Nephron (organoid): ENCODE measurements at regions not wholly inside any gene's neighbourhood (a gene's known extent, or its start where the extent isn't known, plus 50 kb on each side); places are given as distances from the start of the nearest gene placed in this dataset.

Source experiments
- H3K27ac Mint-ChIP-seq, 3 experiments: 2 replicates each; pipeline ENCODE4 v1.8.0; 2020; ENCODE audit warnings: mixed read lengths in 3 of 3, mild to moderate bottlenecking in 2 of 3, moderate library complexity in 1 of 3
- H3K27me3 Mint-ChIP-seq: 2 replicates; pipeline ENCODE4 v1.8.0; 2021; ENCODE audit warnings: low read depth, mild to moderate bottlenecking, moderate library complexity, mixed read lengths
- H3K36me3 Mint-ChIP-seq: 2 replicates; pipeline ENCODE4 v1.8.0; 2020; ENCODE audit warnings: low read depth, mixed read lengths
- H3K4me1 Mint-ChIP-seq: 2 replicates; pipeline ENCODE4 v1.8.0; 2020; ENCODE audit warnings: mixed read lengths
- H3K4me3 Mint-ChIP-seq, 3 experiments: 2 replicates each; pipeline ENCODE4 v1.8.0; 2020; ENCODE audit warnings: mild to moderate bottlenecking in 3 of 3, mixed read lengths in 3 of 3, moderate library complexity in 2 of 3
- H3K9me3 Mint-ChIP-seq: 2 replicates; pipeline ENCODE4 v1.8.0; 2020; ENCODE audit warnings: mixed read lengths
- TF ChIP-seq, protein P1 (sequence below), 3 experiments: fragments of 200-600 bp; sonication (generic); IDR thresholded peaks; one replicate each; pipeline ENCODE4 v1.5.0; 2021; ENCODE audit warnings: antibody characterized with exemption in 3 of 3; ENCODE audit not compliant: unreplicated experiment in 3 of 3

DNA sequence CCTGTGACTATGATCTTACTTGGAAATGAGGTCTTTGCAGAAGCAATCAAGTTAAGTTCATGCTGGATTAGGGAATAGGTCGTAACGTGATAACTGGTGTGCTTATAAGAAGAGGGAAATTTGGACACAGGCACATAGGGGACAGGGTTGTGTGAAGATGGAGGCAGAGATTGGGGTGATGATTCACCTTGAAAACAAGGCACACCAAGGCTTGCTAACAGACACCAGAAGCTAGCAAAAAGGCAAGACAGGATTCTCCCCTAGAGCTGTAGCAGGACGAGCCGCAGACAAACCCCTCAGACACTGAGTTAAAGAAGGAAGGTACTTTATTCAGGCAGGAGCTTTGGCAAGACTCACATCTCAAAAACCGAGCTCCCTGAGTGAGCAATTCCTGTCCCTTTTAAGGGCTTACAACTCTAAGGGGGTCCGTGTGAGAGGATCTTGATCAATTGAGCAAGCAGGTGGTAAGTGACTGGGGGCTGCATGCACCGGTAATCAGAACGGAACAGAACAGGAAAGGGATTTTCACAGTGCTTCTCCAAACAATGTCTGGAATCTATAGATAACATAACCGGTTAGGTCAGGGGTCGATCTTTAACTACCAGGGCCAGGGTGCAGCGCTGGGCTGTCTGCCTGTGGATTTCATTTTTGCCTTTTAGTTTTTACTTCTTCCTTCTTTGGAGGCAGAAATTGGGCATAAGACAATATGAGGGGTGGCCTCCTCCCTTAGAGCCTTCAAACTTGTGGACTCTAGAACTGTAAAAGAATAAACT is 57.5 kb upstream of the S1PR3 start:
- Mint-ChIP-seq H3K4me1 (no peaks in the 10 kb centered on the region), H3K27me3 (peaks cover 4% of the 10 kb centered on the region), H3K4me3 (no peak overlapping the region)

DNA sequence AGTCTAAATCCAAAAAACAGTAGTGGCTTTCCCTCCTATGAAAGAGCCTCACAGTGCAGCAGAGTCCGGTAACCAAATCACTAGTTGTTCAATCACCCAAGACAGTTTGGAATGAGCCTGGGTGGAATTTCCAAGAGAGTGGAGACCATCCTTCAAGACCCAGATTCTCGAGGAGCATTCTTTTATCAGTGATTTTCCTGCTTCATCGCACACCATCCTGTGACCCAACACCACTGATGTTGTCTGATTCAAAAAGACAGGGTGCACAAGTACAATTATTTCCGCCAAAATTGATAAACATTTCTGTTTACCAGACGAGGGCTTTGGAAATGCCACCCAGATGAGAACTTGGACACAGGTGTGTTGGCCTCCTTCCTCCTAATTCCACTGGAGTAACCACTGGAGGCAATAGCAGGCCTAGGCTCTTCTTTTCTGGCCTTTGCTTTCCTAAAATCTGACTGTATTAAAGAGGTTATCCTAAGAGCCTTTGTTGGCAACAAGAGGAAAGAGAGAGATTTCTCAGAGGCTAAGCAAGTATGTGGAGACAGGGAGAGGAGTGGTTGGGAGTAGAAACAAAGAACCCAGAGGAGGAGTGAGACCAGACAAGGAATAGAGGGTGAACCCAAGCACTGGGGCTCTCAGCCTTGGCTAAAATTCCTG is 56.3 kb upstream of the S1PR3 start:
- Mint-ChIP-seq H3K4me1 (no peaks in the 10 kb centered on the region), H3K9me3 (peaks cover 22% of the 10 kb centered on the region), H3K36me3 (peaks cover 6% of the 10 kb centered on the region), H3K27me3 (peaks cover 4% of the 10 kb centered on the region), H3K27ac (no peak overlapping the region), H3K4me3 (no peak overlapping the region)
- TF ChIP-seq, protein P1, sequence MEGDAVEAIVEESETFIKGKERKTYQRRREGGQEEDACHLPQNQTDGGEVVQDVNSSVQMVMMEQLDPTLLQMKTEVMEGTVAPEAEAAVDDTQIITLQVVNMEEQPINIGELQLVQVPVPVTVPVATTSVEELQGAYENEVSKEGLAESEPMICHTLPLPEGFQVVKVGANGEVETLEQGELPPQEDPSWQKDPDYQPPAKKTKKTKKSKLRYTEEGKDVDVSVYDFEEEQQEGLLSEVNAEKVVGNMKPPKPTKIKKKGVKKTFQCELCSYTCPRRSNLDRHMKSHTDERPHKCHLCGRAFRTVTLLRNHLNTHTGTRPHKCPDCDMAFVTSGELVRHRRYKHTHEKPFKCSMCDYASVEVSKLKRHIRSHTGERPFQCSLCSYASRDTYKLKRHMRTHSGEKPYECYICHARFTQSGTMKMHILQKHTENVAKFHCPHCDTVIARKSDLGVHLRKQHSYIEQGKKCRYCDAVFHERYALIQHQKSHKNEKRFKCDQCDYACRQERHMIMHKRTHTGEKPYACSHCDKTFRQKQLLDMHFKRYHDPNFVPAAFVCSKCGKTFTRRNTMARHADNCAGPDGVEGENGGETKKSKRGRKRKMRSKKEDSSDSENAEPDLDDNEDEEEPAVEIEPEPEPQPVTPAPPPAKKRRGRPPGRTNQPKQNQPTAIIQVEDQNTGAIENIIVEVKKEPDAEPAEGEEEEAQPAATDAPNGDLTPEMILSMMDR (IDR thresholded peaks at IDR 0.05; ENCODE audit: unreplicated experiment in 3 of 3), result no peak

More for the DNA sequence above, 57.5 kb upstream of the S1PR3 start:
- H3K36me3 Mint-ChIP-seq, result peaks cover 6% of the 10 kb centered on the region
- H3K9me3 Mint-ChIP-seq, result peaks cover 24% of the 10 kb centered on the region
- TF ChIP-seq, protein P1 (IDR thresholded peaks at IDR 0.05; ENCODE audit: unreplicated experiment in 3 of 3), result no peak
- no peak overlapping the region for H3K27ac Mint-ChIP-seq

DNA sequence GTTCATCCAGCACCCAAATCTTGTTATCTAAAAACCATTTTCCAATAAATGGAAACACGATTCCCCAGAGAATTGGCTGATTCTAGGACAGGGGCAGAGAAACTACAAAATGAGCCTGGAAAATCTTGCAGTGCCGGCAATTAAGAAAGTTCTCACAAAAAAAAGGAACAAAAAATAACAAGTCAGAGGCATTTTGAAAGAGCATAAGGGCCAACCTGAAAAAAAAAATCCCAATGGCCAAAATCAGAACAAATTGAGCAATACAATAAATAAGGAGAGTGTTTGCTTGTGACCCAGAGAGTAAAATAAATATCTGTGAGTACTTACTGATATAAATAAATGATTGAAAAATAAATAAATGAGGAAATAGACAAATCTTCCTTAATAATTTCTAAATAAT is 55.1 kb upstream of the S1PR3 start:
- TF ChIP-seq, protein P1 (IDR thresholded peaks at IDR 0.05; ENCODE audit: unreplicated experiment in 3 of 3), result no peak
- no peak overlapping the region for H3K27ac Mint-ChIP-seq
- no peaks in the 10 kb centered on the region for H3K4me1 Mint-ChIP-seq
- no peak overlapping the region for H3K4me3 Mint-ChIP-seq
- no peaks in the 10 kb centered on the region for H3K36me3 Mint-ChIP-seq
- H3K9me3 Mint-ChIP-seq, result peaks cover 15% of the 10 kb centered on the region
- peaks cover 4% of the 10 kb centered on the region for H3K27me3 Mint-ChIP-seq

DNA sequence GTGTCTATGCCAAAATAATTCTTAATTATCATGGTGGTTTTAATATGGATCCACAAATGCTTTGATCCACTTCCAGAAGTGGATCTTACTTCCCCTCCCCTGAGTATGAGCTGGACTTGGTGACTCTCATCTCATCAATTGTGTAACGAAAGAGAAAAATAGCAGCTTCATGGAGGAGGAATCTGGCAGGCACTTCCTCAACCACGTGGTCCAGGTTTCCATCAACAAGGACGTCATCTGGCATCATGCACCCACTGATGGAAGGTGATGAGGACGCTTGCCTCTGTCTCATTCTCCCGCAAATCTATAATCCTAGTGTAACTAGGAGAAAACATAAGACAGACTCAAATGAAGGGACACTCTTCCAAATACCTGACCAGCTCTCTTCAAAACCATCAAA is 54.6 kb upstream of the S1PR3 start:
- Mint-ChIP-seq H3K27me3 (peaks cover 4% of the 10 kb centered on the region), H3K4me3 (no peak overlapping the region), H3K9me3 (peaks cover 14% of the 10 kb centered on the region), H3K27ac (no peak overlapping the region), H3K4me1 (no peaks in the 10 kb centered on the region), H3K36me3 (no peaks in the 10 kb centered on the region)
- TF ChIP-seq, protein P1 (IDR thresholded peaks at IDR 0.05; ENCODE audit: unreplicated experiment in 3 of 3), result no peak

DNA sequence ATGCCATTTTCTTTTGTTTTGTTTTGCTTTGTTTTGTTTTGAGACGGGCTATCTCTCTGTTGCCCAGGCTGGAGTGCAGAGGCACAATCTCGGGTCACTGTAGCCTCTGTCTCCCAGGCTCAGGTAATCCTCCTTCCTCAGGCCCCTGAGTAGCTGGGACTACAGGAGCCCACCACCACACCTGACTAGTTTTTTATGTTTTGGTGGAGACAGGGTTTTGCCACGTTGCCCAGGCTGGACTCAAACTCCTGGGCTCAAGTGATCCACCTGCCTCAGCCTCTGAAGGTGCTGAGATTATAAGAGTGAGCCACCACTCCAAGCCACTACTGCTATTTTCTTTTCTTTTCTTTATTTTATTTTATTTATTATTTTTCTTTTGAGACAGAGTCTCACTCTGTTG is 54.0 kb upstream of the S1PR3 start:
- no peak overlapping the region for H3K4me3 Mint-ChIP-seq
- no peaks in the 10 kb centered on the region for H3K36me3 Mint-ChIP-seq
- TF ChIP-seq, protein P1 (IDR thresholded peaks at IDR 0.05; ENCODE audit: unreplicated experiment in 3 of 3), result no peak
- H3K4me1 Mint-ChIP-seq, result no peaks in the 10 kb centered on the region
- H3K27ac Mint-ChIP-seq, result no peak overlapping the region
- H3K9me3 Mint-ChIP-seq, result peaks cover 14% of the 10 kb centered on the region
- peaks cover under 1% of the 10 kb centered on the region for H3K27me3 Mint-ChIP-seq
